Subcutaneous abdominal adipose tissue (tissue), 5 donors: ENCODE measurements at regions not wholly inside any gene's neighbourhood (a gene's known extent, or its start where the extent isn't known, plus 50 kb on each side); places are given as distances from the start of the nearest gene placed in this dataset.

Experiments
- H3K27ac ChIP-seq: one replicate; pipeline ENCODE4 v1.7.0; 2013; ENCODE audit warnings: low read depth, mild to moderate bottlenecking, inconsistent platforms, low read length, moderate library complexity
- H3K27me3 ChIP-seq, 5 donors: one replicate each; pipeline ENCODE4 v1.7.0; 2013; ENCODE audit warnings: low read length in 5 of 5, inconsistent platforms in 1 of 5; ENCODE audit not compliant: control insufficient read depth in 5 of 5, insufficient read depth in 4 of 5
- H3K36me3 ChIP-seq, 5 donors: one replicate each; pipeline ENCODE4 v1.7.0; 2013; ENCODE audit warnings: low read length in 5 of 5; ENCODE audit not compliant: control insufficient read depth in 5 of 5, insufficient read depth in 5 of 5
- H3K4me1 ChIP-seq, 5 donors: one replicate each; pipeline ENCODE4 v1.7.0; 2013; ENCODE audit warnings: low read length in 5 of 5, mild to moderate bottlenecking in 3 of 5, moderate library complexity in 1 of 5; ENCODE audit not compliant: control insufficient read depth in 5 of 5, insufficient read depth in 5 of 5
- H3K4me3 ChIP-seq, 5 donors: one replicate each; pipeline ENCODE4 v1.7.0; 2013; ENCODE audit warnings: low read length in 5 of 5, low read depth in 1 of 5
- H3K9ac ChIP-seq, 5 donors: one replicate each; pipeline ENCODE4 v1.7.0; 2013; ENCODE audit warnings: low read length in 5 of 5, mild to moderate bottlenecking in 4 of 5, moderate library complexity in 3 of 5
- H3K9me3 ChIP-seq, 5 donors: one replicate each; pipeline ENCODE4 v1.7.0; 2013; ENCODE audit warnings: low read length in 5 of 5; ENCODE audit not compliant: control insufficient read depth in 5 of 5
- donor health status: healthy.
- donor health status: healthy.
- donor health status: healthy.
- donor health status: healthy.
- donor health status: healthy.

DNA sequence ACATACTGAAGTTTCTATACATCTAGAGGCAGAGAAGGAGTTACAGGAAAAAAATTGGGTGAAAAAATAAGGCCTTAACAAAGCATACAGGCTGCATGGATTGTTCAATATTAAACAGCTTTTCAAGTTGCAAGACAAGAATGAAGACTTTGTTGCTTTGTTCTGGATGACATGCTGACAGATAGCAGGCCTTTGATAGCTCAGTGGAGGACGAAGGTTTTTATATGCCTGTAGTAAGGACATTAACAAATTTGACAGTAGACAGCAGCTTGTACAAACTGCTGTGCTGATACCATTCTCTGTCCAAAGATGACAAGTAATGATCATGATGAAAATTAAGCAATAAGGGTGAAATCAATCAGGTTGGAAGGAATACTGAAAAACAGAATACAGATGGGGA lies 309.9 kb downstream of the NKX6-1 start:
- no peaks in the 10 kb centered on the region for H3K9me3 ChIP-seq
- no peak overlapping the region for H3K27ac ChIP-seq
- no peak overlapping the region for H3K4me3 ChIP-seq

DNA sequence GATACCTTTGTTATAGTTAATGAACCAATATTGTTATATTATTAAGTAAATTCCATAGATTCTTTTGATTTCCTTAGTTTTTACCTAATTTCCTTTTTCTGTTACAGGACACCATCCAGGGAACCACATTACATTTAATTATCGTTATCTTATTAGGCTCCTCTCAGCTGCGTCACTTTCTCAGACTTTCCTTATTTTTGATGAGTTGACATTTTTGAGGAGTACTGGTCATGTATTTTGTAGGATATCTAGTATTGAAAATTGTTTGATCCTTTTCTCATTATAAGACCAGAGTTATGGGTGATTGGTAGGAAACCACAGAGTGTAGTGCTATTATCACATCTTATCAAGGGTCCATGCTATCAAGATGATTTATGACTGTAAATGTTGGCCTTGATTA lies 319.7 kb downstream of the NKX6-1 start:
- no peak overlapping the region for H3K9ac ChIP-seq
- H3K36me3 ChIP-seq = no peaks in the 10 kb centered on the region
- H3K4me3 ChIP-seq = no peak overlapping the region
- no peak overlapping the region for H3K27ac ChIP-seq
- H3K27me3 ChIP-seq = no peaks in the 10 kb centered on the region
- no peaks in the 10 kb centered on the region for H3K4me1 ChIP-seq
- no peaks in the 10 kb centered on the region for H3K9me3 ChIP-seq

More for the DNA sequence above, 309.9 kb downstream of the NKX6-1 start:
- H3K4me1 ChIP-seq = no peaks in the 10 kb centered on the region
- no peak overlapping the region for H3K9ac ChIP-seq
- no peaks in the 10 kb centered on the region for H3K27me3 ChIP-seq
- H3K36me3 ChIP-seq = no peaks in the 10 kb centered on the region

DNA sequence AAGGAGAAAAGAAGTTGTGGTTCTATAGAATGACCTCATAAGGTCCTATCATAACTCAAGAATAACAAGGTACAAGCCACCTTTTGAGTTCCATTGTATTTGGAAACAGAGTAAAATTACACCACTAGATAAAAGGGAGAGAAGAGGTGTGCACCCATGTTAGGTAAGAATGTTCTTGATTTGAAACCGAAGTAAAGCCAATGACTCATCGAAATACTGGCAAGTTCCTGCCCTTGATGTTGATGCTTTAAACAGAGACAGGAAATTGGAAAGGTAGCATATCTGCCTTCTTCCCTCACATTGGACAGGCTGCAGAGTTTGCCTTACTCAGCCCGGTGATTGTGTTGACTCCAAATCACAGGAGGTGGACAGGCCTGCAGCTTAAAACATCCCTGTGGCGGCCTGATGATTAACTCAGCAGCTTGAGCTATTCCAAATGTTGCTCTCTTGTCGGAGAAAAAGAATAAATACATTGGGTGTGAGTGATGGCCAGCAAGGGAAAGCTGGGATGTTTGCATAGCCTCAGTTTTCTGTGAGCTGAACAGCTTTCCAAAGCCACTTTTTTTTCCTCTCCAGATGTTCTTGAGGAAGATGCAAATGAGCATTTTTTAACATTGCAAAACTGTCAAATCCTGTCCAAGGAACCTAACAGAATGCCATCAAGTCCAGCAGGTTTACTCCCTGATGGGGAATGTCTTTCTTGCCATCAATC lies 321.1 kb downstream of the NKX6-1 start:
- H3K27ac ChIP-seq = no peak overlapping the region
- H3K9me3 ChIP-seq = no peaks in the 10 kb centered on the region
- H3K36me3 ChIP-seq = no peaks in the 10 kb centered on the region
- H3K4me1 ChIP-seq = no peaks in the 10 kb centered on the region
- H3K9ac ChIP-seq = no peak overlapping the region
- H3K27me3 ChIP-seq = no peaks in the 10 kb centered on the region
- no peak overlapping the region for H3K4me3 ChIP-seq

DNA sequence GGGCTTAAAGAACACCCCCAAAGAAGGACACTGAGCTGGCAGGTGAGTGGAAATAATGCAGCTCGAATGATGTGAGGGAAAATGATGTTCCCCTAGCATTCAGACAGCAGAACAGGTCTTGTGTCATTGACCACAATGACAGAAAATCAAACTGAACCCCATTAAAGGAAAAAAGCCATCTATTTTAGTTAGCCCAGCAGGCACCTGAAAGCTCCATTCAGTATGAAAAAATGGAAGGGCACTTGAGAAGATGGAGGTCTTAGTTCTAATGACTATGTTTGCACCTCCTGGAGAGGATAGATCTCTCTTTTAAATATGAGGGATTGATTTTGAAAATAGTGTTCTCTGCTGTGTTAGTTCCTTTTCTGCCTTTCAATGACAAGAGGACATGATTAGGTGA lies 323.1 kb downstream of the NKX6-1 start:
- Histone ChIP-seq H3K27ac (no peak overlapping the region), H3K27me3 (no peaks in the 10 kb centered on the region), H3K9ac (no peak overlapping the region), H3K9me3 (no peaks in the 10 kb centered on the region), H3K4me1 (no peaks in the 10 kb centered on the region), H3K36me3 (no peaks in the 10 kb centered on the region), H3K4me3 (no peak overlapping the region)

DNA sequence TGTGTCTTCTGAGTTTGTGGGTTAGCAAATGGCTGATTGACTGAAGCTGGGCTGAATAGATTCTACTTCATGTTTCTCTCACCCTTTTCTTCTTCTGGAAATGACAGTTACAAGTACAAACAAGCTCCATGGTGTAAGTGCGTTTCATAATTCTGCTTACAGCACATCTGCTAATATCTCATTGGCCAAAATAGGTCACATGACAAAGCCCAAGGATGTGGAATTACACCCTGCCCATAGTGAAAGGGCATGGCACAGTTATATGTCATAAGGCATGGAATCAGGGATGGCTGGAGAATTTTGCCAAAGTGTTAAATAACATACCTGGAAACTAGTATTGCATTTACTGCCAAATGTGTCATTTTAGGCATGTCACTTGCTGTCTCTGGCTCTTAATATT lies 327.2 kb downstream of the NKX6-1 start:
- Histone ChIP-seq H3K9me3 (no peaks in the 10 kb centered on the region), H3K4me3 (no peak overlapping the region), H3K36me3 (no peaks in the 10 kb centered on the region), H3K4me1 (no peaks in the 10 kb centered on the region), H3K27ac (no peak overlapping the region), H3K9ac (no peak overlapping the region), H3K27me3 (no peaks in the 10 kb centered on the region)

DNA sequence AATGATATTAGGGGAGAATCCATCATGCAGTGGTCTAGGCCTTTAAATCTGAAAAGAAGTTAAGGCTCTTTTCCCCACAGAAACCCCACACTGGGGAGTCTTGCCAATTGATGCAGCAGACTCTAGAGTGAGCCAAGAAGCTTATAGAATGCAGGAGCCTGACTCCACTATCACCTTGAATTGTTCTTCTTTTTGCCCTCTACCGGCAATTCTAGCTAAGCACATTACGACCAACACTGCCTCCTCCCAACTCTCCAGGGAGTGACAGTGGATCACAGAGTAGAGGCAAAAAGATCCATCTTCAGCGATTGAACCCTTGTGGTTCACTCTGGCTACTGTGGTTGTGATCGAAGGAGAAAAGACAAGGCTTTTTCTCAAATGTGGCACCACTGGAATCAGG lies 331.5 kb downstream of the NKX6-1 start:
- Histone ChIP-seq H3K9me3 (no peaks in the 10 kb centered on the region), H3K4me3 (no peak overlapping the region), H3K9ac (no peak overlapping the region), H3K4me1 (no peaks in the 10 kb centered on the region), H3K36me3 (no peaks in the 10 kb centered on the region), H3K27ac (no peak overlapping the region), H3K27me3 (no peaks in the 10 kb centered on the region)

DNA sequence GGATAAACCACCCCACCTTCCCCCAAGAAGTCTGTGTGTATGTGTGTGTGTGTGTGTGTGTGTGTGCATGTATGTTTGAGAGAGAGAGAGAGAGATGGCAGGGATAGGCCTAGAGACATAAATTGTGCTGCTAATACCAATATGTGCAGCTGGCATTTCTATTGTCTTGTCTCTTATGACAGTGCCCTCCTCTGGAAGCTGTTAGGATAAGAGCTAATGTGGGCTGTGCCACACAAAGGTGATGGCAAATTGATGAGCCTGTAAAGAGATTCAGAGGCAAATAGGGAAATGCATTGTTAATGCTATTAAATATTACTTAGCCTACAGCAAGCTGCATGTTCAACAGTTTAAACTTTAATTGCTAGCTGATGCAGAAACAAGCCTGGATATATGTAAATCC lies 332.0 kb downstream of the NKX6-1 start:
- peaks cover 0 to 2% (median 0%) of the 10 kb centered on the region in 5 donors for H3K27me3 ChIP-seq
- H3K4me3 ChIP-seq = no peak overlapping the region
- no peaks in the 10 kb centered on the region for H3K36me3 ChIP-seq
- H3K27ac ChIP-seq = no peak overlapping the region
- no peaks in the 10 kb centered on the region for H3K4me1 ChIP-seq
- H3K9me3 ChIP-seq = no peaks in the 10 kb centered on the region
- H3K9ac ChIP-seq = no peak overlapping the region

DNA sequence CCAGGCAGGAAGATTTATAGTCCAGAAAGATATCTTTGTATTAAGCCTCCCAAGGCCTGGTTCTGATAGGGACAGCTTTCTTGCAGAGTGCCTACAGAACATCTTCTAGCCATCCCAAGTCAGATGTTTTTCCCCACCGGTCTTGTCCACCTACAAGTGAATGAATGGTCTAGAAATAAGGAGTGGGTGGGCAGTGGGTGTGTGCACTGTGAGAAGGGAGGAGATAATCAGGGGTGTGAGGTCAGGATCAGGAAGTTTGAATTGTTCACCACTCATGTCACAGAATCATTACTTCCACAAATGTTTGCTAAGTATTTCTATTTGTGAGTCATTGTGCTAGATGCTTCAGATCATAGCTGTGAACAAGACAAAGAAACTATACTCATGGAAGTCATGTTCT lies 332.6 kb downstream of the NKX6-1 start:
- H3K4me1 ChIP-seq = no peaks in the 10 kb centered on the region
- peaks cover 0 to 2% (median 0%) of the 10 kb centered on the region in 5 donors for H3K27me3 ChIP-seq
- H3K27ac ChIP-seq = no peak overlapping the region
- H3K36me3 ChIP-seq = no peaks in the 10 kb centered on the region
- no peaks in the 10 kb centered on the region for H3K9me3 ChIP-seq
- H3K4me3 ChIP-seq = no peak overlapping the region
- H3K9ac ChIP-seq = no peak overlapping the region

DNA sequence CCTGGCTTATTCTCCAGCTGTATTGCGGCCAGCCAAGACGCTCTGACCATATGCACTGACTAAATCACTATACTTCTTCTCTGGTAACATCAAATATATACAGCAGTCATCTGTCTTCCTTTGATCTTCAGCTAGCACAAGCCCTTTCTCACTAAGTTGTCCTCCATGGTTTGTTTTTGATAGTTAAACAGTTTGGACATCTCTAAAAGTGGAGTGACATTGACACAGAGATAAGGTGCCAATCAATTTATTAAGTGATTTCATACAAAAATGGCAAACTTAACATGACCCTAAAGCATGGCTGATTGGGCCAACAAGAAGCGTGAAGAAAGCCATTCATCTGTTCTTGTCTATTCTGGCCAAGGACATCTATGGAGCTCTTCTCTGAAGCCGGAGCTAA lies 334.9 kb downstream of the NKX6-1 start:
- H3K36me3 ChIP-seq = no peaks in the 10 kb centered on the region
- peaks cover 0 to 4% (median 0%) of the 10 kb centered on the region in 5 donors for H3K4me1 ChIP-seq
- H3K9me3 ChIP-seq = no peaks in the 10 kb centered on the region
- no peak overlapping the region for H3K27ac ChIP-seq
- peaks cover 0 to 4% (median 0%) of the 10 kb centered on the region in 5 donors for H3K27me3 ChIP-seq
- H3K9ac ChIP-seq = no peak overlapping the region
- H3K4me3 ChIP-seq = no peak overlapping the region

DNA sequence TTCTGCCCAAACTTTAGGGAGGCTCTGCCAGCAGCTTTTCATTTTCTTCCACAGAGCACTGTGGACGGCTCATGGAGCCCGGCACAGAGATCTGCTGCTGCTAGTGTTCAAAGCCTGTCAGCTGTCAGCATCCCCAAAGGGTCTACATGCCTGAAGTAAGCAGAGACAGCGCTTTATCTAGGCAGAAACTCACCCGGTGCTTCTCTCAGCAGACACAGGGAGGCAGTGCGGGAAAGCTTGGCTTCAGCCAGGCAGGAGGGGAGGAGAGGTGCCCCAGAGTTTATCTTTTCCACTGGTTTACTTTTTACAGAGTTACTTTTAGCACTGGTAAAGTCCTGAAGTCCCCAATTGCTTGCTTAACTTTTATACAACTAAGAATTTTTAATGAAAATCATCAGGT lies 339.3 kb downstream of the NKX6-1 start:
- peaks cover 0 to 4% (median 0%) of the 10 kb centered on the region in 5 donors for H3K27me3 ChIP-seq
- H3K36me3 ChIP-seq = no peaks in the 10 kb centered on the region
- H3K4me1 ChIP-seq = peaks cover 0 to 4% (median 0%) of the 10 kb centered on the region in 5 donors
- H3K9me3 ChIP-seq = no peaks in the 10 kb centered on the region
- H3K4me3 ChIP-seq = no peak overlapping the region
- H3K9ac ChIP-seq = no peak overlapping the region
- no peak overlapping the region for H3K27ac ChIP-seq
